HepG2 (cell line): ENCODE measurements at regions not wholly inside any gene's neighbourhood (a gene's known extent, or its start where the extent isn't known, plus 50 kb on each side); places are given as distances from the start of the nearest gene placed in this dataset.

Experiments
- ATAC-seq: fragments of 200-7000 bp; cut with Tn5 transposase; 3 replicates; pipeline ENCODE4 v1.9.1; 2020; ENCODE audit warnings: mild to moderate bottlenecking, moderate library complexity
- BruUV-seq: library from RNA; stranded (reverse); fragments of 400-500 nt; replicated peaks from 2 replicates; lab custom pipeline; 2021; lab: Mats Ljungman, UMichigan
- CTCF ChIA-PET: fragments of 300-600 bp; formaldehyde crosslinking; extraction: SDS; loops from one replicate; lab custom pipeline; 2021; ENCODE audit warnings: low total read pairs, inconsistent platforms, low intra/inter-chr PET ratio; lab: Yijun Ruan, JAX
- POLR2A ChIA-PET: fragments of 350-600 bp; sonication (Branson Sonifier 250); formaldehyde crosslinking; loops from one replicate; lab custom pipeline; 2020; ENCODE audit warnings: antibody characterized with exemption, inconsistent platforms; lab: Yijun Ruan, JAX
- DNase-seq: peaks from one replicate; pipeline ENCODE4 v3.0.0-alpha.2; 2015; ENCODE audit warnings: low spot score
- FAIRE-seq: peaks from 3 replicates; lab custom pipeline; 2011; peaks lifted over from hg19 to GRCh38; lab: Jason Lieb, UNC
- H2AFZ ChIP-seq: one replicate; pipeline ENCODE4 v1.6.1; 2011; ENCODE audit warnings: low read length, inconsistent platforms
- H3K27ac ChIP-seq: fragments of 300-600 bp; 3 replicates; pipeline ENCODE4 v1.8.0; 2011; ENCODE audit warnings: mixed run types, mild to moderate bottlenecking, mixed read lengths, low read length, inconsistent platforms; ENCODE audit not compliant: insufficient read depth; ENCODE audit errors: extremely low read length
- H3K27me3 ChIP-seq, 2 experiments: fragments of 200-600 bp in 1 of 2; 2 replicates in 1 of 2; 3 replicates in 1 of 2; pipeline versions ENCODE4 v1.6.0 to v1.8.0; 2011; ENCODE audit warnings: low read length in 2 of 2, mild to moderate bottlenecking in 2 of 2, moderate library complexity in 2 of 2, inconsistent platforms in 1 of 2; ENCODE audit not compliant: insufficient read depth in 2 of 2, control insufficient read depth in 1 of 2
- H3K36me3 ChIP-seq, 2 experiments: fragments of 200-600 bp in 1 of 2; replicated peaks in 1 of 2; 2 replicates in 1 of 2; 3 replicates in 1 of 2; pipeline versions ENCODE4 v1.5.1 to v1.8.0; 2011; ENCODE audit warnings: low read length in 2 of 2, inconsistent platforms in 1 of 2; ENCODE audit not compliant: insufficient read depth in 2 of 2, control insufficient read depth in 1 of 2
- H3K4me1 ChIP-seq: 2 replicates; pipeline ENCODE4 v1.5.1; 2012; ENCODE audit warnings: low read length, inconsistent platforms; ENCODE audit not compliant: insufficient read depth
- H3K4me2 ChIP-seq: 2 replicates; pipeline ENCODE4 v1.6.0; 2011; ENCODE audit warnings: low read depth, low read length, inconsistent platforms
- H3K4me3 ChIP-seq, 3 experiments: fragments of 200-600 bp in 1 of 3; sonication (generic), shearing (Covaris generic) in 1 of 3; replicated peaks in 1 of 3; 2 replicates each; pipeline ENCODE4 v1.5.1; 2011 to 2016; ENCODE audit warnings: low read length in 3 of 3, inconsistent platforms in 2 of 3, low read depth in 2 of 3, mild to moderate bottlenecking in 2 of 3, control low read depth in 1 of 3, mixed read lengths in 1 of 3; ENCODE audit not compliant: insufficient read depth in 1 of 3
- H3K79me2 ChIP-seq: one replicate; pipeline ENCODE4 v1.6.1; 2011; ENCODE audit warnings: low read length, inconsistent platforms; ENCODE audit not compliant: insufficient read depth
- H3K9ac ChIP-seq: 2 replicates; pipeline ENCODE4 v1.6.0; 2011; ENCODE audit warnings: mild to moderate bottlenecking, low read depth, low read length, inconsistent platforms; ENCODE audit not compliant: insufficient read depth
- H3K9me3 ChIP-seq: 2 replicates; pipeline ENCODE4 v1.5.1; 2012; ENCODE audit warnings: mild to moderate bottlenecking, low read length
- H4K20me1 ChIP-seq: 2 replicates; pipeline ENCODE4 v1.6.0; 2011; ENCODE audit warnings: inconsistent platforms, mild to moderate bottlenecking, low read length, moderate library complexity; ENCODE audit not compliant: insufficient read depth
- BRCA1 ChIP-seq: sonication (generic); formaldehyde crosslinking; IDR thresholded peaks from 2 replicates; pipeline ENCODE4 v1.4.0; 2020; ENCODE audit warnings: missing genetic modification reagents
- KLF9 ChIP-seq: IDR thresholded peaks from 2 replicates; pipeline ENCODE4 v1.6.1; 2016; ENCODE audit warnings: low read depth
- KMT2B ChIP-seq: IDR thresholded peaks from 2 replicates; pipeline ENCODE4 v1.6.1; 2016; ENCODE audit warnings: missing genetic modification reagents, missing compliant biosample characterization
- PAWR ChIP-seq: sonication (generic); formaldehyde crosslinking; IDR thresholded peaks from 2 replicates; pipeline ENCODE4 v1.4.0; 2020; ENCODE audit warnings: missing genetic modification reagents, mild to moderate bottlenecking, borderline replicate concordance
- RARG ChIP-seq: sonication (generic); formaldehyde crosslinking; IDR thresholded peaks from 2 replicates; pipeline ENCODE4 v1.4.0; 2020; ENCODE audit warnings: low read depth, mild to moderate bottlenecking, missing genetic modification reagents
- RBM22 ChIP-seq: fragments of 200-400 bp; formaldehyde crosslinking; optimal IDR thresholded peaks from 2 replicates; pipeline ENCODE3; 2017; ENCODE audit warnings: mild to moderate bottlenecking, low read length, moderate library complexity
- RFXANK ChIP-seq: IDR thresholded peaks from 2 replicates; pipeline ENCODE4 v1.6.1; 2016
- ZC3H4 ChIP-seq: sonication (generic); formaldehyde crosslinking; IDR thresholded peaks from 2 replicates; pipeline ENCODE4 v1.4.0; 2020; ENCODE audit warnings: missing genetic modification reagents, borderline replicate concordance
- ZSCAN22 ChIP-seq: sonication (generic); formaldehyde crosslinking; IDR thresholded peaks from 2 replicates; pipeline ENCODE4 v1.4.0; 2020; ENCODE audit warnings: mild to moderate bottlenecking, missing genetic modification reagents
- WGBS: methylation state at CpG from one replicate; pipeline ENCODE4 v1.1.6; 2017; ENCODE audit warnings: low lambda C conversion rate; 5-methylcytosine and 5-hydroxymethylcytosine counted together
- in situ Hi-C: cut with HindIII; loops from 2 replicates; pipeline ENCODE4 v1.10.0; 2017; ENCODE audit warnings: low pct_unique_long_range_greater_than_20kb; ENCODE audit not compliant: extremely low pct_ligation_motif_present
- intact Hi-C: fragments of 100-400 bp; cut with micrococcal nuclease; formaldehyde crosslinking; loops from one replicate; pipeline ENCODE4 v1.10.0; 2022; ENCODE audit not compliant: unreplicated experiment
- TF ChIP-seq, protein P1 (sequence below): sonication (generic); formaldehyde crosslinking; IDR thresholded peaks from 2 replicates; pipeline ENCODE4 v1.5.0; 2020; ENCODE audit warnings: missing genetic modification reagents
- TF ChIP-seq, protein P2 (sequence below): sonication (generic); formaldehyde crosslinking; IDR thresholded peaks from 2 replicates; pipeline ENCODE4 v1.4.0; 2020; ENCODE audit warnings: missing genetic modification reagents, borderline replicate concordance

DNA sequence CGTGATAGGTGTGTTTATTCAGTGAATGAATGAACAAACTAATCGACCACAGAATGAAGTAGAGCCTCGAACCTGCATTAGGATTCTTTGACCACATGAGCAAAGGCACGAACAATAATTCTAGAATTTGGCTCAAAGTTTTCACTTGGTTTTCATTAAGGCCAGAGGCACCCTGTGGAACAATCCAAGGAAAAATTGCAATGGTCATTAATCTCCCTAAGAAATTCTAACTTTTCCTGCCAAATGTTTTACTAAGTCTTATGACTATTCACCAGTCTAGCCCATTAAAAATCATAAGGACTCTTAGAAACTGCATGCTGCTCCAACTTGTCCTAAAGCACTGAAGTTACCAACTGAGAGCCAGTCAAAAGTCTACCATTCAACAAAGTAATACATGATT is 271.7 kb downstream of the EFNB2 start:
- intact Hi-C loops, result no loop called here
- POLR2A ChIA-PET, result no interaction called here
- Histone ChIP-seq H3K27me3 (no peaks in the 10 kb centered on the region), H3K9me3 (no peaks in the 10 kb centered on the region), H3K79me2 (no peaks in the 10 kb centered on the region), H3K4me3 (no peak overlapping the region), H3K9ac (no peak overlapping the region), H3K4me1 (no peaks in the 10 kb centered on the region), H3K4me2 (no peak overlapping the region)
- in situ Hi-C loops, result no loop called here
- no peak for TF ChIP-seq ZC3H4 (CRISPR knock-in tag)
- TF ChIP-seq, protein P1, sequence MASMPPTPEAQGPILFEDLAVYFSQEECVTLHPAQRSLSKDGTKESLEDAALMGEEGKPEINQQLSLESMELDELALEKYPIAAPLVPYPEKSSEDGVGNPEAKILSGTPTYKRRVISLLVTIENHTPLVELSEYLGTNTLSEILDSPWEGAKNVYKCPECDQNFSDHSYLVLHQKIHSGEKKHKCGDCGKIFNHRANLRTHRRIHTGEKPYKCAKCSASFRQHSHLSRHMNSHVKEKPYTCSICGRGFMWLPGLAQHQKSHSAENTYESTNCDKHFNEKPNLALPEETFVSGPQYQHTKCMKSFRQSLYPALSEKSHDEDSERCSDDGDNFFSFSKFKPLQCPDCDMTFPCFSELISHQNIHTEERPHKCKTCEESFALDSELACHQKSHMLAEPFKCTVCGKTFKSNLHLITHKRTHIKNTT (CRISPR knock-in tag), result no peak
- TF ChIP-seq RBM22, result no peak
- TF ChIP-seq KLF9 (CRISPR knock-in tag), result no peak
- no peak for TF ChIP-seq RFXANK (CRISPR knock-in tag)
- no peak for TF ChIP-seq ZSCAN22 (CRISPR knock-in tag)
- TF ChIP-seq, protein P2, sequence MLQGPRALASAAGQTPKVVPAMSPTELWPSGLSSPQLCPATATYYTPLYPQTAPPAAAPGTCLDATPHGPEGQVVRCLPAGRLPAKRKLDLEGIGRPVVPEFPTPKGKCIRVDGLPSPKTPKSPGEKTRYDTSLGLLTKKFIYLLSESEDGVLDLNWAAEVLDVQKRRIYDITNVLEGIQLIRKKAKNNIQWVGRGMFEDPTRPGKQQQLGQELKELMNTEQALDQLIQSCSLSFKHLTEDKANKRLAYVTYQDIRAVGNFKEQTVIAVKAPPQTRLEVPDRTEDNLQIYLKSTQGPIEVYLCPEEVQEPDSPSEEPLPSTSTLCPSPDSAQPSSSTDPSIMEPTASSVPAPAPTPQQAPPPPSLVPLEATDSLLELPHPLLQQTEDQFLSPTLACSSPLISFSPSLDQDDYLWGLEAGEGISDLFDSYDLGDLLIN (CRISPR knock-in tag), result no peak
- TF ChIP-seq KMT2B (CRISPR knock-in tag), result no peak
- no peak for TF ChIP-seq PAWR (CRISPR knock-in tag)
- TF ChIP-seq BRCA1, result no peak
- TF ChIP-seq RARG (CRISPR knock-in tag), result no peak
- TF ChIP-seq, all 625 proteins: peak for 0
- Histone ChIP-seq H3K36me3 (no peaks in the 10 kb centered on the region), H3K27ac (no peak overlapping the region), H4K20me1 (no peaks in the 10 kb centered on the region), H2AFZ (no peak overlapping the region)
- CTCF ChIA-PET, result no interaction called here
- no TSS peak for BruUV-seq
- WGBS, result 2% methylated on average over 4 of the region's 4 CpGs
- ATAC-seq (no peak), FAIRE-seq (no peak), DNase-seq (no peak)
